DMS79 treated with DMSO at 0.1 percent for 48 hours (cell line): ENCODE measurements at regions not wholly inside any gene's neighbourhood (a gene's known extent, or its start where the extent isn't known, plus 50 kb on each side); places are given as distances from the start of the nearest gene placed in this dataset.
"Not testable (repeated sequence)": the region's sequence is repeated elsewhere in the genome, so short reads cannot be mapped to it uniquely, and the experiment has no call there.

Experiments
- DNase-seq: peaks from one replicate; lab custom pipeline; 2025; lab: John Stamatoyannopoulos, UW

- no peak for DNase-seq
Observed at GRCh38 chr2:125630377-125630776, 1025.6 kb upstream of the GYPC start.

DNA sequence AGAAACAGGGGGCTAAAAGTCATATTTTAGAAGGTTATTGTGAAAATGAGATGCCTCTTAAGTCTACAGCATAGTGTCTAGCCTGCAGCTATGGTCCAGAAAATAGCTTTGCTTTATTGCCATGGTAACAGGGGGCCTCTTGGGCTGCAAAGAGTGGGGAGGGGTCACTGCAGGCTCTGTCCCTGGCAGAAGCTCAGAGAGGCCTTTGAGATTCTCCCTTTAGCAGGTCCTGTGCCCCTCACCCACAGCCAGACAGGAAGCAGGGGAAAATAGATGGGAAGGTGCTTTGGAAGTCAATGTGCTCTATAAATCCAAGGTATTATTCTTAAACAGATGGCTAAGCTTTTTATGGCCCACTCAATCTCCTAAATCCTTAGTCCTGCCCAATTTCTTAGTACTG lies 1021.3 kb upstream of the GYPC start:
- no peak for DNase-seq

DNA sequence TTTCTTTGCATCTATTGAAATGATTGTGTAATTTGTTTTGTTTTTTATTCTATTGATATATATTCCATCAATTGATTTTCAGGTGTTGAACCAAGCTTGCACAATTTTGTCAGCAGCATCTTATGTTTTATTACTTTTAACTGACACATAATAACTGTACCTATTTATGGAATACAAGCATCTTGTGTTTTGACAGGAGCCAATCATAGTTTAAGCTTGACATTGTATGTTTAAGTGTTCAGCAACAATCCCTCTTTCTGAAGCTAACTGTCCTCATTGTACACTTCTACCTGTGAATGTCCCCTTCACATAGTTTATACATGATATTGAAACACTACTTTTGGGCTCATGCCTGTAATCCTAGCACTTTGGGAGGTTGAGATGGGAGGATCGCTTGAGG lies 1017.6 kb upstream of the GYPC start:
- no peak for DNase-seq

- DNase-seq = no peak
Observed at GRCh38 chr2:125642032-125642431, 1013.9 kb upstream of the GYPC start.

DNA sequence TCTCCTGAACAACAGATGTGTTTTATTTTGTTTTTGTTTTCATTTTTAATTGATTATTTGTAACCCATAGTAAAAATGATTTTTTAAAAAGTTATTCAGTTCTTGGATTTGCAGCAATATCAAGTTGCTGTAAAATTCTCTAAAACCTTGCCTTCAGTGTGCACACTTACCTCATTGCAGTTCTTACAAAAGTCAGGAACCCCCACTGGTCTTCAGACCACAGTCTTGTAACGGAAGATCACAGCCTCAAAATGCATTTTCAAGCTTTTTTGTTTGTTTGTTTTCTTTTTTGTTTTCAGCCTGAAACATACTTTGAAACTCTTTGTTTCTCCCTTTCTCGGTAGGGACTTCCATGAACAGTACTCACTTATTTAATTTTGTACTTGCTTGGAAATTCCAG lies 1012.8 kb upstream of the GYPC start:
- no peak for DNase-seq

GRCh38 chr2:125643585-125643984 lies 1012.4 kb upstream of the GYPC start:
- no peak for DNase-seq

DNA sequence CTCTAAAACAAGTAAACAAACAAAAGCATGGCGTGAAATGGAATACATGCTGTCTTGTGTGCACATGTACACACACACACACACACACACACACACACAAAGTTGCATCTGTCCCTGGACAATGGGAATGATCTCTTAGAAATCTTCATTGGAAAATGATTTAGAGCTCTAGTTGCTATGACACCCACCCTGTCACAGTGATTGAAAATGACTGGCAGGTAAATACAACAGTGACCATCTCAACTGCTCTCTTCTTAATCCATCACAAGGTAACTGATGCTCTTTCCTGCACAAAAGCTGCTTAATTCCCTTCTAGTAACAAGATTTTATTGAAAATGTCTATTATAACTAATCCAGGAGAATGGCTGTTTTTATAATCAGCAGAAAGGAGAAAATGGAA lies 1011.7 kb upstream of the GYPC start:
- DNase-seq = no peak

DNA sequence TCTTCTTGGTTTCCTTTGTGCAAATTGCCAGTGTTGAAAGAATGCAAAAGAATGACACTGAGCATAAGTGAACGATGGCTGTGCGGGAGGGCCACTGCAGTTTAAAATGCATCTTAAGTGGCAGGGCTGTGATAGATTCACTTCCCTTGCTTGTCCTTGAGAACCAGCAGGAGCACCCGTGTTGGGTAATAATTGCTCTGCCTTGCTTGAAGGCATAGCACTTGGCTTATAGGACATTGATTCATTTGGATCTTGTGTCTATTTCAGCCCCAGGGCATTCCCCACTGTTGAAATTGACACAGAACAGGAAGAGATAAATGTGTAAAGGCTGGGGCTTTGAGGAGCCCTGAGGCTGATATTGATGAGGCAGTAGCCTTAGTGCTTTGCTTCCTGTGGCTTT lies 1003.7 kb upstream of the GYPC start:
- no peak for DNase-seq

DNA sequence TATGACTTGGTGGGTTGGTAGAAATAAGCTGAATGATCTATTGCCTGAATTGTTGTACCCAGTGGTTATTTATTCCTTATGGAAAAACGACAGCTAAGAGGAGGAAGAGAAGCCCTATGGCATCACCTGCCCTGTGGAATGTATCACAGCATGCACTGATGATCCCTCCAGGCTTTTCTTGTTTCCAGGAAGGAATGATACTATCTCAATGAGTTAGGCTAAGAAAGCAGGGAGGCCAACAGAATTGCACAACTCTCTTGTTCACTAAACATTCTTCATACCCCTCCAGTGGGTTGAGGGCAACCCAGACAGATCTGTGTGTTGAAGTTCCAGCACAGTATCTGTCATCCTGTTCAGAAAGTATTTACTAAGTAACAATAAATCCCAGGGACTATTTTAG lies 1001.7 kb upstream of the GYPC start:
- DNase-seq = no peak

DNA sequence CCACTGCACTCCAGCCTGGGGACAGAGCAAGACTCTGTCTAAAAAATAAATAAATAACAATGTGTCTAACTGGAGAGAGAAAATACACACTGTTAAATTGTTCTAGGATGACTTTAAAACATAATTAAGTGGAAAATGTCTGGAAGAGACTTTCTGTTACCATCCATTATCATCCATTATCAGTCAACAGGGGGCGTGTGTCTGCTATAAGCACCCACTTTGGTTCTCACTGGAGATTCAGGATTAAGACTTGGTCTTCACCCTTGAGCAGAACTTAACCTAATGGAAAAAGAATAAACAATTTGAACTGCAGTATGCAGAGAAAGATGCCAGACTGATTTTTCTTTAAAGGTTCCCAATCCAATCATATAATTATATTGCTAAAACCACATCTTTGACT lies 999.8 kb upstream of the GYPC start:
- DNase-seq = no peak

- DNase-seq = no peak
Observed at GRCh38 chr2:125658583-125658982, 997.4 kb upstream of the GYPC start.

GRCh38 chr2:125660369-125660768 lies 995.6 kb upstream of the GYPC start:
- not testable (repeated sequence) for DNase-seq

GRCh38 chr2:125667630-125668029 lies 988.3 kb upstream of the GYPC start:
- no peak for DNase-seq

GRCh38 chr2:125679903-125680302 lies 976.1 kb upstream of the GYPC start:
- no peak for DNase-seq

- no peak for DNase-seq
Observed at GRCh38 chr2:125680809-125681208, 975.1 kb upstream of the GYPC start.

DNA sequence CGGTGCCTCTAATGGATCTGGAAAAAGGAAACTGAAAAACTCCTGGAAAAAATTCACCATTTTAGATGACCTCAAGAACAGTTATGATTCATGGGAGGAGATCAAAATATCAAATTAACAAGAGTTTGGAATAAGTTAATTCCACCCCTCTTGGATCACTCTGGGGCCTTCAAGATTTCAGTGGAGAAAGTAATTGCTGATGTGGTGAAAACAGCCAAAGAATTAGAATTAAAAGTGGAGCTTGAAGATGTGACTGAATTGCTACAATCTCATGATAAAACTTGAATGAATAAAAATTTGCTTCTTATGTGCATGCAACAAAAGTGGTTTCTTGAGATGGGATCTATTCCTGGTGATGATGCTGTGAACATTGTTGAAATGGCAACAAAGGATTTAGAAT lies 974.4 kb upstream of the GYPC start:
- DNase-seq = no peak

- DNase-seq = no peak
Observed at GRCh38 chr2:125681976-125682805, 973.8 kb upstream of the GYPC start.

DNA sequence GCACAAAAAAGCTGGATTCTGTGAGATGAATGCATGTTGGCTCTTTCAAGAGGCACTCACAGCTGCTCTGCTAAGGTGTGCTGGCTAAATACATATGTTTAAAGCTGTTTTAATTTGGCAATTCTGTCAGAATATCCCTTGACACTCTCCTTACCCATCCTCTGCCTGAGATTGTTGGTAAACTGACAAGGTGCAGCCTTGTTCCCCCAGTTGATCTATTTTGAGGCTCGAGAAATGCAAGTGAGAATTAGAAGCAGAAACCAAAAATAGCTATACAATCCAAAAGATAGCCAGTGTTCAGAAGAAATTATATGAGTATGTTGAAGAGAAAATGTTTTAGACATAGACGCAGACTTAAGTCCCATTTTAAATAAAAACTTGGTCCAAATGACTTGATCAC lies 971.7 kb upstream of the GYPC start:
- no peak for DNase-seq

DNA sequence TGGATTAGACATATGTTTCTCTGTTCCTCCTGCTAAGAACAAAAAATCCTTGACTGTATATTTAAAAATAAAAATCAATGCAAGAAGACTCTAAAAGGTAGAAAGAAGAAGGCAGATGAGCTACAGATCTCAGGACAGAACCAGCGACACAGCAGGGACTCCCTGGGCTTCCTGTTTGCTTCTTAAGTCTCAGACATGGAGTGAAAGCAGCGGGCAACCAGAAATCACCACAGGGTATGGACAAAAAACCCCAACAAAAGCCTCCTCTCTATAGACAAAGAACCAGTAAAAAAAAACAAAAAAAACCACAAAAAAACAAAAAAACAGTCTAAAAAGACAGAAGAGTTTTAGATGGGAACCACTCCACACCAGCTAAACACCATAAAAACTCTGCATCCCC lies 971.0 kb upstream of the GYPC start:
- DNase-seq = no peak

DNA sequence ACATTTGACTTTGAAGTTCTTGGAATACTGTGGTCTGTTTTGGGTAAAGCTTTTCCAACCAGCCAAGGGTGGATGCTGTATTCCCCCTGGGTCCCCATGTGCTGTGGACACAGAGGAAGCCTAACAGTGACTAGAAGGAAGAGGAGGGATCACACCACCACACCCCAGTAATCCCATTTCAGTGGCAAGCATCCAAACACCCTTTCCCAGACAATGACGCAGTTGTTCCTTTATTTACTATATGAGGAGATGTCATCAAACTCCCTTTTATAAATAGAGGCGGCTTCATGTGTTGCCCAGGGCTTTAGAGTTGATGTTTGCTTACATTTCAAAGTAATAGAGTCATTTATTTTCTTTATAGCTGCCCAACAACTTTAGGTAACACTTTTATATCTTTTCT lies 959.4 kb upstream of the GYPC start:
- no peak for DNase-seq

DNA sequence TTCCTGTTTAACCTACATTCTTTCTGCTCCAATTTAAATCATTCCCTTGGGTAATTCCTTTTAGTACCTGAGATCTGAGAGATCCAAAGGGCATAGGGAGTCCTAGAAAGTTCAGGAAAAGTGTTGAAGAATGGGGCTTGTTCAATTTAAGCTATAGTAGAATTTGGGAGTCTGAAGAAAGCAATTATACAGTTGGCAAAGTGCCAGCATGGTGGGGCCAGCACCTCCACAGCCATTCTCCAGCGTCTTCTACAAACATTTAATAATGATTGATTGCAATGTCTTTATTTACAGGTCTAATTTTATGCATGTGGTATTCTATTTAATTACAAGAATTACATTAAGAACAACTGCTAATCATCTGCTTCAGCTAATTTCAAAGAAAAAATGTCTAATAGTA lies 957.7 kb upstream of the GYPC start:
- no peak for DNase-seq

DNA sequence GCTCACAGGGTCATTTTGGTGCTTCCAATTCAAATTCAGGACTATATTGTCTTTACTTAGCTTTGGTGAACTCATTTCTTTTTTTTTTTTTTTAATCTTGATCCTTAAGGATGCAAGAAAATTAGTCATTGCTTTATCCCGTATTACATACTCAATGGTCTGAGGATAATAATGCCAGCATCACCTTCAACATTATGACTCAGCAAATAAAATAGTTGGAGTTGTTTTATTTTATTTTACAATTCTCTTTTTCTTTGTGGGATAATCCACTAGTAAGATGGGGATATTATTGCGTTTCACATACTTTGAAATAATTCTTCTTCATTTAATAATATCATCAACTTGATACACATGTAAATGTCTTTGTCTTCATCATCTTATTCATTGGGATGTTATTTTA lies 954.9 kb upstream of the GYPC start:
- no peak for DNase-seq

GRCh38 chr2:125707611-125708010 lies 948.3 kb upstream of the GYPC start:
- no peak for DNase-seq

- DNase-seq = no peak
Observed at GRCh38 chr2:125710561-125710960, 945.4 kb upstream of the GYPC start.
